Astrocyte (in vitro differentiated cells and primary cell): ENCODE measurements at regions not wholly inside any gene's neighbourhood (a gene's known extent, or its start where the extent isn't known, plus 50 kb on each side); places are given as distances from the start of the nearest gene placed in this dataset.

Experiments
- CTCF ChIP-seq: IDR thresholded peaks from 2 replicates; pipeline ENCODE4 v1.5.1; 2011; ENCODE audit warnings: low read depth, mild to moderate bottlenecking, inconsistent platforms, low read length, moderate library complexity; ENCODE audit not compliant: insufficient read depth
- EZH2 ChIP-seq: IDR thresholded peaks from 2 replicates; pipeline ENCODE4 v1.6.1; 2012; ENCODE audit warnings: mild to moderate bottlenecking, low read length, inconsistent platforms; ENCODE audit not compliant: insufficient read depth

GRCh38 chr6:6808915-6809314 is 220.4 kb downstream of the LY86 start:
- TF ChIP-seq CTCF (no peak), EZH2 (no peak)
